Activated naive CD4-positive, alpha-beta T cell treated with anti-CD3 and anti-CD28 coated beads, Interleukin-2, amount 50 U/mL, for 16 hours (primary cell): ENCODE measurements at regions not wholly inside any gene's neighbourhood (a gene's known extent, or its start where the extent isn't known, plus 50 kb on each side); places are given as distances from the start of the nearest gene placed in this dataset.

Experiments
- DNase-seq: peaks from one replicate; pipeline ENCODE4 v3.0.0-alpha.2; 2020

- DNase-seq = no peak
These were observed 161.1 kb upstream of the PDGFD start for GRCh38 chr11:104325093-104325492.

- DNase-seq = no peak
These were observed 160.3 kb upstream of the PDGFD start for GRCh38 chr11:104324276-104324675.

- no peak for DNase-seq
These were observed 159.9 kb upstream of the PDGFD start for GRCh38 chr11:104323841-104324240.

GRCh38 chr11:104322696-104323095 lies 158.7 kb upstream of the PDGFD start:
- DNase-seq = no peak

GRCh38 chr11:104320956-104321355 lies 157.0 kb upstream of the PDGFD start:
- no peak for DNase-seq

GRCh38 chr11:104320097-104320496 lies 156.2 kb upstream of the PDGFD start:
- no peak for DNase-seq

GRCh38 chr11:104319396-104319795 lies 155.4 kb upstream of the PDGFD start:
- DNase-seq = no peak

- DNase-seq = no peak
These were observed 143.0 kb upstream of the PDGFD start for GRCh38 chr11:104306862-104307474.

GRCh38 chr11:104301776-104302175 lies 137.8 kb upstream of the PDGFD start:
- no peak for DNase-seq

- DNase-seq = no peak
These were observed 127.7 kb upstream of the PDGFD start for GRCh38 chr11:104291646-104292045.

GRCh38 chr11:104286129-104286528 lies 122.2 kb upstream of the PDGFD start:
- DNase-seq = no peak

- no peak for DNase-seq
These were observed 115.6 kb upstream of the PDGFD start for GRCh38 chr11:104279587-104279986.

- no peak for DNase-seq
These were observed 112.0 kb upstream of the PDGFD start for GRCh38 chr11:104275992-104276391.

GRCh38 chr11:104260456-104260855 lies 96.5 kb upstream of the PDGFD start:
- no peak for DNase-seq

- no peak for DNase-seq
These were observed 95.2 kb upstream of the PDGFD start for GRCh38 chr11:104259121-104259610.

GRCh38 chr11:104256525-104256924 lies 92.6 kb upstream of the PDGFD start:
- no peak for DNase-seq

- DNase-seq = no peak
These were observed 90.4 kb upstream of the PDGFD start for GRCh38 chr11:104254347-104254746.

- DNase-seq = no peak
These were observed 82.6 kb upstream of the PDGFD start for GRCh38 chr11:104246590-104246989.

- DNase-seq = no peak
These were observed 75.0 kb upstream of the PDGFD start for GRCh38 chr11:104238916-104239315.

GRCh38 chr11:104225047-104225446 lies 61.1 kb upstream of the PDGFD start:
- DNase-seq = no peak

GRCh38 chr11:104222464-104222863 lies 58.5 kb upstream of the PDGFD start:
- DNase-seq = no peak

GRCh38 chr11:104221455-104221854 lies 57.5 kb upstream of the PDGFD start:
- no peak for DNase-seq

GRCh38 chr11:104219096-104219495 lies 55.1 kb upstream of the PDGFD start:
- no peak for DNase-seq

- DNase-seq = no peak
These were observed 50.6 kb upstream of the PDGFD start for GRCh38 chr11:104214517-104214916.
